Naive thymus-derived CD4-positive, alpha-beta T cell (primary cell): ENCODE measurements at regions not wholly inside any gene's neighbourhood (a gene's known extent, or its start where the extent isn't known, plus 50 kb on each side); places are given as distances from the start of the nearest gene placed in this dataset.

Experiments
- ATAC-seq: fragments of 150-1000 bp; cut with Tn5 transposase; 2 replicates; pipeline ENCODE4 v1.10.0; 2021; ENCODE audit warnings: mild to moderate bottlenecking, moderate library complexity
- CTCF ChIA-PET: fragments of 350-600 bp; sonication (Branson Sonifier 250); formaldehyde crosslinking; loops from one replicate; lab custom pipeline; 2021; ENCODE audit warnings: antibody characterized with exemption; lab: Charles Lee
- POLR2A ChIA-PET: fragments of 350-600 bp; sonication (Branson Sonifier 250); formaldehyde crosslinking; loops from one replicate; lab custom pipeline; 2021; ENCODE audit warnings: antibody characterized with exemption, inconsistent platforms; lab: Charles Lee
- DNase-seq, 9 donors: peaks; one replicate each; pipeline versions ENCODE4 v3.0.0 to v3.0.0-alpha.2; 2020 to 2022; ENCODE audit warnings: mixed read lengths in 1 of 9
- H3K27ac ChIP-seq: one replicate; pipeline ENCODE4 v1.7.0; 2013; ENCODE audit warnings: mild to moderate bottlenecking, low read depth, low read length, moderate library complexity
- H3K27me3 ChIP-seq, 2 donors: one replicate each; pipeline ENCODE4 v1.7.0; 2013; ENCODE audit warnings: low read length in 2 of 2, mild to moderate bottlenecking in 2 of 2, moderate library complexity in 2 of 2; ENCODE audit not compliant: control insufficient read depth in 2 of 2, insufficient read depth in 2 of 2
- H3K36me3 ChIP-seq, 3 experiments: 1 replicate in 2 of 3; 2 replicates in 1 of 3; pipeline ENCODE4 v1.7.0; 2013; ENCODE audit warnings: low read length in 3 of 3, mild to moderate bottlenecking in 3 of 3, moderate library complexity in 1 of 3; ENCODE audit not compliant: insufficient read depth in 3 of 3, control insufficient read depth in 2 of 3
- H3K4me1 ChIP-seq, 2 donors: one replicate each; pipeline ENCODE4 v1.7.0; 2013; ENCODE audit warnings: low read length in 2 of 2, mild to moderate bottlenecking in 2 of 2, moderate library complexity in 1 of 2; ENCODE audit not compliant: control insufficient read depth in 2 of 2, insufficient read depth in 2 of 2
- H3K4me3 ChIP-seq: 2 replicates; pipeline ENCODE4 v1.7.0; 2013; ENCODE audit warnings: mild to moderate bottlenecking, low read length
- H3K9me3 ChIP-seq, 3 experiments: 1 replicate in 2 of 3; 2 replicates in 1 of 3; pipeline ENCODE4 v1.7.0; 2013; ENCODE audit warnings: low read length in 3 of 3; ENCODE audit not compliant: control insufficient read depth in 2 of 3
- H3K27ac Mint-ChIP-seq, 9 donors: one replicate each; pipeline ENCODE4 v1.8.0; 2020 to 2022; ENCODE audit warnings: mixed read lengths in 9 of 9, mild to moderate bottlenecking in 8 of 9, moderate library complexity in 5 of 9, inconsistent platforms in 2 of 9
- H3K27me3 Mint-ChIP-seq, 5 donors: one replicate each; pipeline ENCODE4 v1.8.0; 2021 to 2022; ENCODE audit warnings: mixed read lengths in 5 of 5, mild to moderate bottlenecking in 1 of 5
- H3K36me3 Mint-ChIP-seq, 5 donors: one replicate each; pipeline ENCODE4 v1.8.0; 2020 to 2022; ENCODE audit warnings: mixed read lengths in 5 of 5, mild to moderate bottlenecking in 3 of 5, inconsistent platforms in 1 of 5
- H3K4me1 Mint-ChIP-seq, 7 donors: one replicate each; pipeline ENCODE4 v1.8.0; 2020 to 2022; ENCODE audit warnings: mixed read lengths in 7 of 7, mild to moderate bottlenecking in 3 of 7, inconsistent platforms in 1 of 7
- H3K4me3 Mint-ChIP-seq, 10 donors: one replicate each; pipeline ENCODE4 v1.8.0; 2020 to 2022; ENCODE audit warnings: mild to moderate bottlenecking in 10 of 10, mixed read lengths in 10 of 10, moderate library complexity in 6 of 10, inconsistent platforms in 2 of 10
- H3K9me3 Mint-ChIP-seq, 11 donors: one replicate each; pipeline ENCODE4 v1.8.0; 2020 to 2022; ENCODE audit warnings: mixed read lengths in 11 of 11, mild to moderate bottlenecking in 4 of 11, inconsistent platforms in 1 of 11, moderate library complexity in 1 of 11
- intact Hi-C, 2 donors: fragments of 100-400 bp; cut with micrococcal nuclease; formaldehyde crosslinking; loops; one replicate each; pipeline ENCODE4 v1.15.1; 2023

- peaks cover 0 to 3% (median 0%) of the 10 kb centered on the region in 7 donors for H3K4me1 Mint-ChIP-seq
- H3K27me3 Mint-ChIP-seq: peaks cover 0 to 4% (median 0%) of the 10 kb centered on the region in 5 donors
- Histone ChIP-seq H3K27me3 (no peaks in the 10 kb centered on the region), H3K36me3 (no peaks in the 10 kb centered on the region), H3K27ac (no peak overlapping the region), H3K4me3 (no peak overlapping the region), H3K4me1 (no peaks in the 10 kb centered on the region), H3K9me3 (no peaks in the 10 kb centered on the region)
- intact Hi-C loops: no loop called here
- peak overlapping the region in 1 of 10 donors; percentile 3 for H3K4me3 Mint-ChIP-seq
- no peaks in the 10 kb centered on the region for H3K36me3 Mint-ChIP-seq
- DNase-seq (no peak), ATAC-seq (no peak)
- ChIA-PET CTCF (no interaction called here), POLR2A (no interaction called here)
- no peaks in the 10 kb centered on the region for H3K9me3 Mint-ChIP-seq
- peak overlapping the region in 1 of 9 donors; percentile 59 for H3K27ac Mint-ChIP-seq
These were observed 59.1 kb upstream of the TMEM244 start for GRCh38 chr6:129920103-129920798.

DNA sequence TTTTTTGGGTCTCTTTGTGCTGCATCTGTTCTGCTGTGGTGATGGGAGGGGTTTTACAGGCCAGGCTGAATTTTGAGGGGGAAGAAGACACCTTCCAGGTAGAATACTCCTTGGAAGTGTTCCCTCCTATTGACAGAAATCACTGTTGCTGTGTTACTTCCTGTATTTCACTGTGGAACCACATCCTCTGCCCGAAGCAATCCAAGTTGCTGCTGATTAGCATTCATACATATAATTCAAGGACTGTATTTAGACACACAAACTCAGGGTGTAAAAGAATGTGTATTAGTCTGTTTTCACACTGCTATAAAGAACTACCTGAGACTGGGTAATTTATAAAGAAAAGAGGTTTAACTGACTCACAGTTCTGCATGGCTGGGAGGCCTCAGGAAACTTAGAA is 50.6 kb upstream of the TMEM244 start:
- Histone ChIP-seq H3K4me3 (no peak overlapping the region), H3K4me1 (no peaks in the 10 kb centered on the region), H3K27me3 (no peaks in the 10 kb centered on the region), H3K27ac (no peak overlapping the region), H3K9me3 (no peaks in the 10 kb centered on the region), H3K36me3 (no peaks in the 10 kb centered on the region)
- no peak for DNase-seq
- H3K4me3 Mint-ChIP-seq: no peak overlapping the region
- ChIA-PET CTCF (no interaction called here), POLR2A (no interaction called here)
- H3K36me3 Mint-ChIP-seq: no peaks in the 10 kb centered on the region
- H3K9me3 Mint-ChIP-seq: peaks cover 0 to 4% (median 0%) of the 10 kb centered on the region in 11 donors
- H3K27ac Mint-ChIP-seq: no peak overlapping the region
- intact Hi-C loops: no loop called here
- peaks cover 0 to 1% (median 0%) of the 10 kb centered on the region in 5 donors for H3K27me3 Mint-ChIP-seq
- peaks cover 0 to 6% (median 0%) of the 10 kb centered on the region in 7 donors for H3K4me1 Mint-ChIP-seq
- no peak for ATAC-seq
